ENCODE measurements at regions not wholly inside any gene's neighbourhood (a gene's known extent, or its start where the extent isn't known, plus 50 kb on each side); places are given as distances from the start of the nearest gene placed in this dataset.

GRCh38 chr9:79263628-79264027 lies 308.1 kb upstream of the TLE4 start:
- TF ChIP-seq CTCF (conservative IDR thresholded peaks at IDR 0.05; ENCODE audit: low read length) (no peak), EZH2phosphoT487 (IDR thresholded peaks at IDR 0.05; ENCODE audit: borderline replicate concordance) (no peak)
